ENCODE measurements at regions not wholly inside any gene's neighbourhood (a gene's known extent, or its start where the extent isn't known, plus 50 kb on each side); places are given as distances from the start of the nearest gene placed in this dataset.
"Not testable (repeated sequence)": the region's sequence is repeated elsewhere in the genome, so short reads cannot be mapped to it uniquely, and the experiment has no call there.

DNA sequence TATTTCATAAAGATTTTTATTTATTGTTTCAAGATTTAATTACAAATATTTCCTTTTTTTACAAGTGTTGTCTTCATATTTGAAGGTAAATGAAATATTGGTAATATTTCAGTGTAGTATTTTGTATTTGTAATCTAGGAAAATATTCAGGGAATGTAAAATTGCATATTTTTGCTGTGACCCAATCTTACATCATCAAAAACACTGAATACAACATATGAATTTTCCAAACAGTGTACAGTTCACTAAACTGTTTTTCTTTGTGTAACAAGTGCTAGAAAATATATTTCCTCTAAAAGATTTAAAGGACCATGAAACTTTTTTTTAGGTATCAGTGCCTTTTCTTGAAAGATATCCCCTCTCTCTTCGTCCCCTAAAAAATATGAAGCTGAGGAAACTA is 251.9 kb upstream of the KCND2 start:
- no peak for DNase-seq

DNA sequence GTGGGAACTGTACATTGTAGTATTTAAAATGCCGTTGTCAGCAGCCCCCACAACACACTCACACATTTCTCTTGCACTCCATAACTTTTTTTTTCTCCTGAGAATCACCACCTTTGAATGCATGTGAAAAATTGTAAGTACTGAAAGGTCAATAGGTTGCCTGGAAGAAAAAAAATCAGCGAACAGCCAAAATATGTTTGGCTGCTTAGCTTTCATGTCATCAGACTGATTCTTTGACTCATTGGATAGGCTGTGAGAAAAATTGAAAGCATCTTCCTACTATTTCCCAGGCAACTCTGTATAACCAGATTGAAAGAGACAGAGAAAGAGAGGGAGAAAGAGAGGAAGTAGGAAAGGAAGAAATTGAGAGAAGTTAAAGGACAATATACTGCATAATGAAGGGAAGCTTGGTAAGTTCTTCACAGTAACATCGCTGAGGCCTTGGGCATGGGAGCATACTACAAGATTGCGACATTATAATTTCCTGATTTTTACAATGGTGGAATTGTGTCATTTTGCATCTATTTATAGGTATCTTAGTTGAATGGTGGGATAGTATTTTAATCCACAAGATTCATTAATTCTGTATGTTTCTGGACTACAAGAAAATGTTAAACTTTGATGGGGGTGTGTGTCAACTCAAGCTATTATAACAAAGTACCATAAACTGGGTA is 249.3 kb upstream of the KCND2 start:
- DNase-seq, result no peak

DNA sequence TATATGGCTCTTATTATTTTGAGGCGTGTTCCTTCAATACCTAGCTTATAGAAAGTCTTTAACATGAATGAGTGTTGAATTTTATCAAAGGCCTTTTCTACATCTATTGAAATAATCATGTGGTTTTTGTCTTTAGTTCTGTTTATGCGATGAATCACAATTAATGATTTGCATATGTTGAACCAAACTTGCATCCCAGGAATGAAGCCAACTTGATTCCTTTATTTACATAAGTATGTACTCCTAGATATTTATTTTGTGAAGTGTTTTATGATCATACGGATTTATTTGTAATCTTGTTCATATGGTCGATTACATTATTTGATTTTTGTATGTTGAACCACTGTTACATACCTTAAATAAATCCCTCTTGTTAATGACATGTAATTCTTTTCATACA is 244.3 kb upstream of the KCND2 start:
- no peak for DNase-seq

DNA sequence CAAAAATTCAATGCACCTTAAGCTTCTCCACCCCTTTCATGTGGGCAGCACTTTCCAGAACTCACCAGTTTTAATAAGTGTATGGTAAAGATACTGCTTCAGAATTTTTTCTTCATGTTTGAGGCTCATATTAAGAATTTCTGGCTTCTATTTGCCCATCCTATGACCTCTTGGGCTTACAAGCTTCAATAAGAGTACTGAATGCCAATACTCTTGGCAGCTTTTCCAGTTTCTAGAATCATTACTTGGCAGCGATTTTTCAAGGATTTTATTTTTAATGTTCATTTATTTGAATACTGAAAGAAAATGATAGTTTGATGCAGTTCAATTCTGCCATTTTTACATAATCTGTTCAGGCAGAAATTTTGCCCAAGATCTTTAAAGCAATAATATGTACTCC is 242.1 kb upstream of the KCND2 start:
- no peak for DNase-seq

DNA sequence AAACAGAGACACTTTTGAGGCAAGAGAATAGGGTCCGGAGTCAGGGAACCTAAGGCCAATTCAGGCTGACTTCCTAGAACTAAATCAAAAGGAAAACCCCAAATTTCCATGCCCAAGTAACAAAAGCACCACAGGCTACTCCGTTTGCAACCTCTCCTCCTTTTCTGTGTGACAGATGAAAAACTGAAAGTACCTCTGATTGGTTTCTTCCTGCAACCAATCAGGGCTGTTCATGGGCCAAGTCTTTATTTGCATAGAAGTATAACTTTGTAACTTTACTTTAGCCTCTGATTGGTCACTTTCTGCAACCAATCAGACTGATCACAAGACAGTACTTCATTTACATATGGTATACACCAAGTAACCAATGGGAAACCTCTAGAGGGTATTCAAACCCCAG is 239.9 kb upstream of the KCND2 start:
- no peak for DNase-seq

DNA sequence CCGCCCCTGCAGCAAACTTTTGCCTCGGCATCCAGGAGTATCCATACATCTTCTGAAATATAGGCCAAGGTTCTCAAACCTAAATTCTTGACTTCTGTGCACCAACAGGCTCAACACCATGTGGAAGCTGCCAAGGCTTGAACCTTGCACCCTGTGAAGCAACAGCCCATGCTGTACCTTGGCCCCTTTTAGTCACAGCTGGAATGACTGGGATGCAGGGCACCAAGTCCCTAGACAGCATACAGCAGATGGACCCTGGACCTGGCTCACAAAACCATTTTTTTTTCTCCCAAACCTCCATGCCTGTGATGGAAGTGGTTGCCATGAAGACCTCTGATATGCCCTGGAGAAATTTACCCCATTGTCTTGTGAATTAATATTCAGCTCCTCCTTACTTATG is 233.8 kb upstream of the KCND2 start:
- no peak for DNase-seq

DNA sequence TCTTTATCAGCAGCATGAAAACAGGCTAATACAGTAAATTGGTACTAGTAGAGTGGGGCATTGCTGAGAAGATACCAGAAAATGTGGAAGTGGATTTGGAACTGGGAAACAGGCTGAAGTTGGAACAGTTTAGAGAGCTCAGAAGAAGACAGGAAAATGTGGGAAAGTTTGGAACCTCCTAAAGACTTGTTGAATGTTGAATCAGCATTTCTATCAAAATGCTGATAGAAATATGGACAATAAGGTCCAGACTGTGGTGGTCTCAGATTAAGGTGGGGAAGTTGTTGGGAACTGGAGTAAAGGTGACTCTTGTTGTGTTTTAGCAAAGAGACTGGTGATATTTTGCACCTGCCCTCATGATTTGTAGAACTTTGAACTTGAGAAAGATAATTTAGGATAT is 231.2 kb upstream of the KCND2 start:
- DNase-seq, result no peak

DNA sequence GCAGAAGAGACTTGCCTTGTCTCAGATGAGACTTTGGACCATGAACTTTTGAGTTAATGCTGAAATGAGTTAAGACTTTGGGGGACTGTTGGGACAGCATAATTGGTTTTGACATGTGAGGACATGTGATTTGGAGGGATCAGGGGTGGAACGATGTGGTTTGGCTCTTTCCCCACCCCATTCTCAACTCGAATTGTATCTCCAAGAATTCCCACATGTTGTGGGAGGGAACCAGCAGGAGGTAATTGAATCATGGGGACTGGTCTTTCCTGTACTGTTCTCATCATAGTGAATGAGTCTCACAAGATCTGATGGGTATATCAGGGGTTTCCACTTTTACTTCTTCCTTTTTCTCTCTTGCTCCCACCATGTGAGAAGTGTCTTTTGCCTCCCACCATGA is 229.7 kb upstream of the KCND2 start:
- no peak for DNase-seq

DNA sequence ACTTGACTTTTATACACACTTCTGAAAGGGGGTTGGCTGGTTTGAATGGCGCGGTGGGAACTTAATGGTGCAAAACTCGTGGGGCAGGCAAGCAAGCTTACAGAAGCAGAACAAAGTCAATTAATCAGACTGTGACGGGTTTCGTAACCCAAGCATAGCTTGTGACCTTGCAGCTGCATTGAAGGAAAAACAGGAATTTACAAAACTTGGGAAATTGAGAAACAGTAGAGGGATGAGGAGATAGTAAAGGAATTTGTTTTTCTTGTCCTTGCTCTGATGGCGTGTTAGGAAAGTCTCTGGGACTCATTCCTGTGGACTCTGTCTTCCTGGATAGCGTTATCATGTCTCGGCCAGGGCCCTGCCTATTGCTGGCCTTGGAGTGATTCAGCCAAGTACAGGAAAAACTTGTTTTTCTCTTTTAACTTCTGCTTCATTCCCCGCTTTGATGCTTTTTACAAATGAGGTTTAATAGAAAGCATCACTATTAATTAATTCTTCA is 220.0 kb upstream of the KCND2 start:
- peak; percentile 82 for DNase-seq

DNA sequence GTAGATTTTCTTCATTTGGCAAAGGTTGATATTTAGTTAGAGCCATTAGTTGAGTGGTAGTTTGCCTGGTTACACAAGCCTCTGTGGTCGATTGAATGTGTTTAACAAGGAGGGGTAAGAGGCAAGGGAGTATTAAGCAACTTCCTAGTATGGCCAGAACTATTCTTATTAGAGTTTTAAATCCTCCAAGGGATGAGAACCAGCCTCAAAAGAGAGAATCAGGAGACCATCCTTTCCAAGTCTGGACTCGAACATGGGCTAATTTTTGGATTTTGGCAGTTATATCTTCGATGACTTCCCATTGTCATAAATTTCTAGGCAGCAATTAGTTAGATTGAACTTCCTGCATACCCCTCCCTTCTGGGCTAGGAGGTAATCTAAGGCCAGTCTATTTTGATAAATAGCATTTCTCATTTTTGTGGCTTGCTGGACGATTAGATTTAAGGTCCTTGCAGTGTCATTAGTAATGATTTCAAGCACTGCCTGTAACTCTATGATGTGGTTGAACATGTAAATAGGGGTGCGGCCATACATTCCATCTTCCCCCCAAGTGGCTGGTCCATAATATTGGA is 219.5 kb upstream of the KCND2 start:
- no peak for DNase-seq

DNA sequence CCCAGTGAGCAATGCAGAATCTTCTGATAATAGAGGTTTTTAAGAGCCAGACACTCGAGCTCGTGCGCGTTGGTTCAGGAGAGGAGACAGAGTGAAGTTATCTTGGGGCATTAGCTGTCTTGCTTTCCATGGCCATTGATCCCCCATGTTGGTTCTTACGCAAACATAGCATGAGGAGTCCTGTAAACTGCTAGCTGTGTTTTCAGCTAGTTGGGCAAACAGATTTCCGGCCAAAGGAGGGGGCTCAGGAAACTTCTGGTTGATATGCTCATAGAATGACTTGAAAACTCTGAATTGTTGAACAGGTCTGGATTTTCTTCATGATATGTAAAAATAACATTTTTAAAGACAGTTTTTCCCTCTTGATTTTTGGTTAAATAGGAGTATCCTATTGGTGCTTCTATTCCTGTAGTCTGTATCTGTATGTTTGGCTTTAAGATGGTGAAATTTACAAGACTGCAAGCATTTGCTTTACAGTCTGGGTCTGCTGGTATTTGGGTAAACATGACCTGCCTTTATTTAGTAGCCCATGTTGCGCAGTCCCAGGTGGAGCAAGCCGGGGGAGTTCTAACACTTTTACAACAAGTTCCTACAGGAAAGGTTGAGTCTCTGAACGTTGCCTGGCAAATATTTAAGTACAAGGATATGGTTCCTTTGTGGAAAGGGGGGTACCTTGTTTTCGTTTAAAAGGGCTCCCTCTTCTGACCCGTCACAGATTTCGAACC is 218.4 kb upstream of the KCND2 start:
- no peak for DNase-seq

DNA sequence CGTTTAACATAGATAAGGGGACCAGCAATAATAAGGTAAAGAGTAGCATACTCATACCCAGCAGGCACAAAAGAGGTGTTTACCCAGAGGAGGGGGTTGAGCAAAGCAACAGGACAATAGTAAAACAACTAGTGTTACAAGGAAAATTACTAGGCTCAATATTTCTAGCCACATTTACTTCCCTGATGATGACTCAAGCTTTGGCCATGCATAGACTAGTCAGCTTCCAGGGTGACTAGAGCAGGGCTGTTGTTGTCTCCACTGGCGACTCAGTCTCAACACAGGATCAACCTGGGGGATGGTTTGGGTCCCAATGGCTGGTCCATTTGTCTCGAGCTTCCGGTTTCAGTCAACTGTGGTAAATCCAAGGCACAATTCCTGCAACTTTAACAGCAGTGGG is 217.7 kb upstream of the KCND2 start:
- DNase-seq, result no peak

DNA sequence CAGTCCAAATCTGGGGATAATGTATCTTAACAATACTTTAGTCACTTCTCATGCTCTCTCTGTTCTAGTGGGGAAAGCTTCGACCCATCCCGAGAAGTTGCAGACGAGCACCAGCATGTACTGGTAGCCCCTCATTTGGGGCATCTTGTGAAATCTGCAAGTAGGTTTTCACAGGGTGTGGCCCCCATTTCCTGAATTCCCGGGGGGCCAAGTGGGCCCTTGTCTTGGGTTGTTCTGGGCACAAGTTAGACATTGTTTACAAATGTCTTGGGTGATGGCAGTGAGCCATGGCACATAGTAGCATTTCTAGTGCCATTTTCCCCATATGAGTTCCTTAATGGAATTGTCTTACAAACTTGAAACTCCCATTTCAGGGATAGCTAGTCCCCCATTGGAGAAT is 216.7 kb upstream of the KCND2 start:
- no peak for DNase-seq

DNA sequence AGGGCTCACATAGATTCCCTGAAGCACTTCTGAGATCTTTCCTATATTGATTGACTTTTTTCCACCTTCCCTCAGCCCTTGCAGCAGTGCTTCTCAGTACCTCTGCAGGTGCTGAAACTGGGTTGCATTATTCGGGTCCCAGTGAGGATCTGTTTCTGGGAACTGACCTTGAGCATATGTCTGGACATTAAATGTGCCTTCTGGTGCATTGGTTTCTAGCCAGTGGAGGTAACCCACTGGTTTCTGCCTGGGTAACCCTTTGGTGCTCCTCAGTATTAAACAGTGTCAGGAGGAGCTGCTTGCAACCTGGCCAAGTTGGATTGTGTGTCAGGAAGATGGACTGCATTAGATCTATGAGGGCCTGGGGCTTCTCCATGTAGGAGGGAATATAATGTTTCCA is 213.3 kb upstream of the KCND2 start:
- no peak for DNase-seq

DNA sequence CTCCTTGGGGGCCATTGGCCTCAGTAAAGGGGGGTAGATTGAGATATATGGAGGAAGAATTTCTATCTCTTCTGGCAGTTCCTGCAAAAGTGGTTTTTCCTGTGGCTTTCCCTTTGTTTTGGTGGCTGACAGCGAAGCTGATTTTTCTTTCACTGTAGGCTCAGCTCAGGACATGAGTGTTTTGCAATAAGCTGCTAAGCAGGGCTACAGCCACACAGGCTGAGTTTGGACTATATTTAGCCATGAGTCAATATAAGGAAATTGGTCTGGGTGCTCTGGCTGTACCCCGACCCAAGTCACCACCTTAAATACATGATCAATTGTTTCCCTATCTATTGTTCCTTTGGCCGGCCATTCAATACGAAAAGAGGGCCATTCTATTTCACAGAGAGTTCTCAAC is 212.7 kb upstream of the KCND2 start:
- DNase-seq, result no peak

DNA sequence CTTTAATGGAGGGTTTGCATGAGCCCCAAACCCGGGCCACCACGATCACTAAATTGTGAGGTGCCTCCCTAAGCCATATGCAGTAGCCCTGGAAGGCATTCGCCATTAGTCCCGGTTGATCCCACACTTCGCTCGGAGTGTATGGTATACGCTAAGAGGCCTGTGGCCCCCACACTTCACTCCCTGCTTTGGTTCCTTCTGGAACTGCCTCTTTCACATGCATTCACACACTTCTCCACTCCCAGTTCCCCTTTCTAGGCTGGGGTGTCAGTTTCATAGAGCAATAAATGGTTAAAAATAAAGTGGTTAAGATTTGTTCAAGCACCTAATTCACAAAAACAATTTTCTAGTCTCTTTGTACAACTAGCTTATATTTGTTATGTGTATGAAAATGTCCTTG is 212.1 kb upstream of the KCND2 start:
- no peak for DNase-seq

DNA sequence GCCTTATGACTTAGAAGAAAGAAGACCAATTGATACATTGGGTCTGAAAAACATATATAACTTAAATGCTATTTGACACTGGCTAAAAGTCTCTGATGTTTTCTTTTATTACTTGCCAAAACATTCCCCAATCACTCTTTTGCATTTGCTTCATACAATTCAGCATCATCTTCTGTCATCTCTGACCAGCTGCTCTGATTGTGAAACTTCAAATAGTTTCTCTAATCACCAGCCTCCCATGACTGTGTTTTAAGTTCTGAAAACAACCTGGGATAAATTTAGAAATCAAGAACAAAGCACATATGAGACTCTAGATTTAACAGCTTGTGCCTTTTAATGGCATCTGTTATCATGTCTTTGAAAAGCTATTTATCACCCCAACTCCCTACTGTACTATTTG is 208.4 kb upstream of the KCND2 start:
- DNase-seq, result no peak

DNA sequence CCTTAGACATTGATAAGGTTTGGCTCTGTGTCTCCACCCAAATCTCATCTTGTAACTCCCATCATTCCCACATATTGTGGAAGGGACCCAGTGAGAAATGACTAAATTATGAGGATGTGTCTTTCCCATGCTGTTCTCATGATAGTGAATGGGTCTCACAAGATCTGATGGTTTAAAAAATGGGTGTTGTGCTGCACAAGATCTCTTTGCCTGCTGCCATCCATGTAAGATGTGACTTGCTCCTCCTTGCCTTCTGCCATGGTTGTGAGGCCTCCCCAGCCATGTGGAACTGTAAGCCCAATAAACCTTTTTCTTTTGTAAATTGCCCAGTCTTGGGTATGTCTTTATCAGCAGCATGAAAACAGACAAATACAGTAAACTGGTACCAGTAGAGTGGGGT is 206.1 kb upstream of the KCND2 start:
- not testable (repeated sequence) for DNase-seq

DNA sequence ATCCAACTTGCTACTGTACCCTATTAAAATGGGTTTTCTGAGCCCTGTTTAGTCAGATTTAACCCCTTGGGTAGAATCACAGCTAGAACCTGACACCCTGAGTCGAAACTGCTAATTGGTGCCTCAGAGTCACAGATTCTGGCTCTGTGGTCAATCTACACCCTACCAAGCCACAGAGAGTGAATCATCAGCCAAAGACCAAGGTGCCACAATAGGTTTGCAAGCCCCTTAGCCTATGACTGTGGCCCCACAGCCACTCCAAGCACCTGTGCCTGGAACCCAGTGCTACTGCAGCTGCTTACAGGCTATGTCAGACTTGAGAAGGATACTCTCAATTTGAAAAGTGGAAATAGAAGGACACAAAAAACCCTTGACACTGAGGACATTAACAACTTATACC is 202.8 kb upstream of the KCND2 start:
- DNase-seq, result no peak

DNA sequence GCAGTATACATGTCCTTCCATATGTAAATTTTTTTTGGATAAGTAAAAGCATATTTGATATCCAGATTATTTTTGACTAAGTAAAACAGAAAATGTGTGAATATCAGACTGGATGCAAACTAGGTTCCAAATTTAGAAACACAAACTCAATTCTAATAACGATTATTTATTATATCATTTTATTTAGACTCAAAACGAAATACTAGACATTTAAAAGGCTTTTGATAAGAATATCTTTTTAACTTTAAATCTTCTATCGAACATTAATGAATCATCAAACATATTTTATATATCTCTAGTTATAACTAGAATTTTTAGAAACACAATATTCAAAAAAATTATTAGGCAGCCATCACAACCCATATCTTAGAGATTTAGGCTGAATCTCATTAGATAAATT is 195.2 kb upstream of the KCND2 start:
- DNase-seq, result no peak

DNA sequence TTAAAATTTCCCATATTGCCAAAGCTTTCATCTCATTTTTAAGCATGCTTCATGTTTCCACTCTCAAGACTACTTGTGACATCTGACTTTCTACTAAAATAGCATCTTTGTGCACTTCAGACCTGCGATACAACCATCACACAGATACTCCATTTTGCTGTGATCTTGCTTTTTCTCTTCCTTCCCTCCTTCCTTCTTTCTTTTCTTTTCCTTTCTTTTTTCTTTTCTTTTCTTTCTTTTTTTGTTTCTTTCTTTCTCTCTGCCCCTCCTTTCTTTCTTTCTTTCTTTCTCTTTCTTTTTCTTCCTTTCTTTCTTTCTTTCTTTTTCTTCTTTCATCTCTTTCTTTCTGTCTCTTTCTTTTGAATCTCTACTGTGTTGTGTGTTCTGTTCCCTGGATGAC is 194.0 kb upstream of the KCND2 start:
- DNase-seq, result no peak

DNA sequence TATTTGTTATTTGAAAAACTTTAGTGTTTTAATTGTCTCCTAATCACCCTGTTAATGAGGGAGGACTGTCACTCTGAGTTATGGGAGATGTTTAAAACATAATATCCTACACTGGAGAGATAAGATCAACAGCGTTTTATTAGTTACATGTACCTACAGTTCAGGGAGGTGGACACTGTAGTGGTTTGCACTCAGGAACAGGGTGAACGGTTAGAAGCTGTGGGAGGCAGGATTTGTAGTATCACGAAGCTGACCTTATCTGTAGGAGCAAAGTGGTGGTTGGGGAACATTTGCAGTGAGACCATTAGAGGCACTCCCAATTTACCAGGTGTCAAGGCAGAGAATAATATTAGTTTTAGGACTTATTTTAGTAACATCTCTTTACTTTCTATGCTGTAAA is 193.3 kb upstream of the KCND2 start:
- DNase-seq, result no peak

DNA sequence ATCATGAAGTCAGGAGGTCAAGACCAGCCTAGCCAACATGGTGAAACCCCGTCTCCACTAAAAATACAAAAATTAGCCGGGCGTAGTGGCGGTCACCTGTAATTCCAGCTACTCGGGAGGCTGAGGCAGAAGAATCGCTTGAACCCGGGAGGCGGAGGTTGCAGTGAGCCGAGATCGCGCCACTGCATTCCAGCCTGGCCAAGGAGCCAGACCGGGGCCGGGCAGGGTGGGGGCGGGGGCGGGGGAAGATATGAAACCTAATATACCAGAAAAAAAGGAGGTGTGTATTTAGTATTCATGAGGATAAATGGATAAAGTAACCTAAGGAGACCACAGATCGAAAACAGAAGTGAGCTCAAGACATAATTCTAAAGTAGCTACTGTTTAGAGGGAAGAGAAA is 186.5 kb upstream of the KCND2 start:
- not testable (repeated sequence) for DNase-seq

DNA sequence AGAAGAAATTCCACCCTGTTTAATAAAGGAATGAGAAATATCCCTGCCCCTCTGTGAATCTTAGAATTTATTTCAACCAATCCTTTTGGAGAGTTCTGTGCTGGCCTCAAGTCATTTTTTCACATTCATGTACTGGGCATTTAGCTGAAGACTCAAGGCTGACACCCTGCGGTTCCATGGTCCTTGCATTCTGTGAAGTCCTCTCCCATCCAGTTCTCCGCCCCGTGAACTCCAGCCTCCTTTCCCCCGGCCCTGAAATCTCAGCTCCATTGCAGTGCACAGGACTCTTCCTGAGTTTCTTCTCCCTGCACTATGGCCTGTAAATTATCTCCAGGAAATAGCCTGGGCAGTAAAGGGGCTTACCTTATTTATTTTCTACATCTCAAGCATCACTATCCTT is 183.0 kb upstream of the KCND2 start:
- DNase-seq, result no peak

Data from left kidney (tissue), 1 donor.